SHP77 treated with DMSO at 0.1 percent for 48 hours (cell line): ENCODE measurements at regions not wholly inside any gene's neighbourhood (a gene's known extent, or its start where the extent isn't known, plus 50 kb on each side); places are given as distances from the start of the nearest gene placed in this dataset.

Source experiments
- DNase-seq: peaks from one replicate; lab custom pipeline; 2025; lab: John Stamatoyannopoulos, UW

GRCh38 chr1:88145752-88146151, 538.3 kb upstream of the PKN2 start:
- no peak for DNase-seq

- no peak for DNase-seq
Measured at GRCh38 chr1:88149686-88150085, 534.4 kb upstream of the PKN2 start.

GRCh38 chr1:88150330-88150729, 533.7 kb upstream of the PKN2 start:
- no peak for DNase-seq

GRCh38 chr1:88163187-88163586, 520.9 kb upstream of the PKN2 start:
- no peak for DNase-seq

GRCh38 chr1:88168126-88168525, 515.9 kb upstream of the PKN2 start:
- DNase-seq, result no peak

- DNase-seq, result no peak
Measured at GRCh38 chr1:88169139-88169538, 514.9 kb upstream of the PKN2 start.

- DNase-seq, result no peak
Measured at GRCh38 chr1:88169939-88170338, 514.1 kb upstream of the PKN2 start.

GRCh38 chr1:88175120-88175630, 508.9 kb upstream of the PKN2 start:
- no peak for DNase-seq

GRCh38 chr1:88175631-88176226, 508.3 kb upstream of the PKN2 start:
- no peak for DNase-seq

GRCh38 chr1:88179943-88180342, 504.1 kb upstream of the PKN2 start:
- no peak for DNase-seq

- DNase-seq, result peak; percentile 9
Measured at GRCh38 chr1:88180449-88181108, 503.5 kb upstream of the PKN2 start.

GRCh38 chr1:88186911-88187310, 497.2 kb upstream of the PKN2 start:
- no peak for DNase-seq

GRCh38 chr1:88188038-88188437, 496.0 kb upstream of the PKN2 start:
- no peak for DNase-seq

- DNase-seq, result no peak
Measured at GRCh38 chr1:88189525-88189924, 494.5 kb upstream of the PKN2 start.

- no peak for DNase-seq
Measured at GRCh38 chr1:88191917-88192316, 492.2 kb upstream of the PKN2 start.

- no peak for DNase-seq
Measured at GRCh38 chr1:88194542-88194941, 489.5 kb upstream of the PKN2 start.

GRCh38 chr1:88200545-88200944, 483.5 kb upstream of the PKN2 start:
- DNase-seq, result no peak

GRCh38 chr1:88204111-88204510, 480.0 kb upstream of the PKN2 start:
- DNase-seq, result no peak

GRCh38 chr1:88204612-88205167, 479.4 kb upstream of the PKN2 start:
- DNase-seq, result no peak

GRCh38 chr1:88208389-88208788, 475.7 kb upstream of the PKN2 start:
- no peak for DNase-seq

GRCh38 chr1:88210103-88210787, 473.8 kb upstream of the PKN2 start:
- no peak for DNase-seq

GRCh38 chr1:88216441-88216840, 467.6 kb upstream of the PKN2 start:
- no peak for DNase-seq

- DNase-seq, result no peak
Measured at GRCh38 chr1:88217386-88217785, 466.7 kb upstream of the PKN2 start.
